Bronchial epithelial cell (primary cell): ENCODE measurements at regions not wholly inside any gene's neighbourhood (a gene's known extent, or its start where the extent isn't known, plus 50 kb on each side); places are given as distances from the start of the nearest gene placed in this dataset.
A peak's percentile ranks its signal among the peaks of the same experiment; 100 is the strongest.

ENCODE experiments used
- DNase-seq: peaks from one replicate; pipeline ENCODE4 v3.0.0-alpha.2; 2010; ENCODE audit warnings: low read depth
- FAIRE-seq: peaks from 2 replicates; lab custom pipeline; 2011; peaks lifted over from hg19 to GRCh38; lab: Jason Lieb, UNC
- H3K27me3 ChIP-seq: 2 replicates; pipeline ENCODE4 v1.5.1; 2011; ENCODE audit warnings: low read length; ENCODE audit not compliant: control insufficient read depth, insufficient read depth
- H3K36me3 ChIP-seq: 2 replicates; pipeline ENCODE4 v1.5.1; 2011; ENCODE audit warnings: low read length; ENCODE audit not compliant: control insufficient read depth, insufficient read depth
- H3K4me3 ChIP-seq: 2 replicates; pipeline ENCODE4 v1.5.1; 2011; ENCODE audit warnings: mild to moderate bottlenecking, low read depth, low read length, control low read depth
- CTCF ChIP-seq: IDR thresholded peaks from 2 replicates; pipeline ENCODE4 v1.5.1; 2011; ENCODE audit warnings: mild to moderate bottlenecking, moderate library complexity, low read length, control low read depth, inconsistent platforms; ENCODE audit not compliant: insufficient read depth, severe bottlenecking

GRCh38 chr15:62445244-62445643 is 280.2 kb upstream of the C2CD4B start:
- FAIRE-seq, result no peak

GRCh38 chr15:62446984-62447383 is 281.9 kb upstream of the C2CD4B start:
- no peak for TF ChIP-seq CTCF
- Histone ChIP-seq H3K27me3 (peaks cover 22% of the 10 kb centered on the region), H3K4me3 (no peak overlapping the region), H3K36me3 (no peaks in the 10 kb centered on the region)
- DNase-seq (no peak), FAIRE-seq (no peak)

More at GRCh38 chr15:62445244-62445643, 280.2 kb upstream of the C2CD4B start:
- no peak for TF ChIP-seq CTCF
- Histone ChIP-seq H3K4me3 (no peak overlapping the region), H3K36me3 (no peaks in the 10 kb centered on the region), H3K27me3 (peaks cover 14% of the 10 kb centered on the region)
- DNase-seq, result peak; percentile 68

GRCh38 chr15:62447742-62448141 is 282.7 kb upstream of the C2CD4B start:
- Histone ChIP-seq H3K4me3 (no peak overlapping the region), H3K36me3 (no peaks in the 10 kb centered on the region), H3K27me3 (peaks cover 28% of the 10 kb centered on the region)
- FAIRE-seq, result no peak
- DNase-seq, result no peak
- no peak for TF ChIP-seq CTCF

GRCh38 chr15:62449638-62450037 is 284.6 kb upstream of the C2CD4B start:
- FAIRE-seq (no peak), DNase-seq (no peak)
- Histone ChIP-seq H3K4me3 (no peak overlapping the region), H3K27me3 (peaks cover 28% of the 10 kb centered on the region), H3K36me3 (no peaks in the 10 kb centered on the region)
- TF ChIP-seq CTCF, result no peak

- H3K36me3 ChIP-seq, result no peaks in the 10 kb centered on the region
- FAIRE-seq, result no peak
- peaks cover 28% of the 10 kb centered on the region for H3K27me3 ChIP-seq
- DNase-seq, result no peak
- no peak for TF ChIP-seq CTCF
- H3K4me3 ChIP-seq, result no peak overlapping the region
These were observed 285.0 kb upstream of the C2CD4B start for GRCh38 chr15:62450061-62450460.

GRCh38 chr15:62452026-62452425 is 286.9 kb upstream of the C2CD4B start:
- FAIRE-seq (peak; percentile 50), DNase-seq (no peak)
- peaks cover 37% of the 10 kb centered on the region for H3K27me3 ChIP-seq
- H3K36me3 ChIP-seq, result no peaks in the 10 kb centered on the region
- H3K4me3 ChIP-seq, result no peak overlapping the region
- TF ChIP-seq CTCF, result no peak
